Neural cell (in vitro differentiated cells): ENCODE measurements at regions not wholly inside any gene's neighbourhood (a gene's known extent, or its start where the extent isn't known, plus 50 kb on each side); places are given as distances from the start of the nearest gene placed in this dataset.

Source experiments
- H2AFZ ChIP-seq: fragments of 200-600, 300-800 bp; sonication (generic), shearing (Covaris generic); 2 replicates; pipeline ENCODE4 v1.6.0; 2014; ENCODE audit warnings: low read depth, mild to moderate bottlenecking, antibody characterized with exemption, low read length, moderate library complexity
- H3F3A ChIP-seq: fragments of 200-600 bp; shearing (Covaris generic); 2 replicates; pipeline ENCODE4 v1.6.1; 2016; ENCODE audit warnings: mild to moderate bottlenecking, moderate library complexity, mixed read lengths, antibody characterized with exemption, low read length; ENCODE audit not compliant: insufficient read depth, poor library complexity, severe bottlenecking
- H3K27ac ChIP-seq: fragments of 200-600, 300-800 bp; sonication (generic), shearing (Covaris generic); 2 replicates; pipeline ENCODE4 v1.5.1; 2014; ENCODE audit warnings: mild to moderate bottlenecking, low read length, moderate library complexity
- H3K27me3 ChIP-seq: fragments of 300-800, 200-600 bp; sonication (generic), shearing (Covaris generic); 2 replicates; pipeline ENCODE4 v1.6.0; 2014; ENCODE audit warnings: mild to moderate bottlenecking, low read depth, low read length, moderate library complexity; ENCODE audit not compliant: insufficient read depth
- H3K36me3 ChIP-seq: fragments of 300-800, 200-600 bp; sonication (generic), shearing (Covaris generic); 2 replicates; pipeline ENCODE4 v1.5.1; 2014; ENCODE audit warnings: mild to moderate bottlenecking, antibody characterized with exemption, low read length, moderate library complexity; ENCODE audit not compliant: insufficient read depth
- H3K4me2 ChIP-seq: fragments of 300-800, 200-600 bp; sonication (generic), shearing (Covaris generic); 2 replicates; pipeline ENCODE4 v1.6.0; 2014; ENCODE audit warnings: mild to moderate bottlenecking, low read length
- H3K4me3 ChIP-seq: fragments of 300-800, 200-600 bp; sonication (generic), shearing (Covaris generic); 2 replicates; pipeline ENCODE4 v1.5.1; 2014; ENCODE audit warnings: mild to moderate bottlenecking, low read length, moderate library complexity
- H3K79me2 ChIP-seq: fragments of 200-600 bp; shearing (Covaris generic); replicated peaks from 2 replicates; pipeline ENCODE4 v1.6.0; 2014; ENCODE audit warnings: mild to moderate bottlenecking, low read length, moderate library complexity; ENCODE audit not compliant: insufficient read depth
- H3K9ac ChIP-seq: fragments of 300-800, 200-600 bp; sonication (generic), shearing (Covaris generic); 2 replicates; pipeline ENCODE4 v1.6.1; 2016; ENCODE audit warnings: mild to moderate bottlenecking, low read length, mixed read lengths
- H3K9me2 ChIP-seq: fragments of 200-600 bp; shearing (Covaris generic); 2 replicates; pipeline ENCODE4 v1.6.1; 2016; ENCODE audit warnings: mild to moderate bottlenecking, low read length, mixed read lengths; ENCODE audit not compliant: insufficient read depth
- H3K9me3 ChIP-seq: fragments of 200-600, 300-800 bp; sonication (generic), shearing (Covaris generic); 2 replicates; pipeline ENCODE4 v1.6.1; 2016; ENCODE audit warnings: mild to moderate bottlenecking, mixed run types, low read length, moderate library complexity, mixed read lengths
- H4K20me1 ChIP-seq: fragments of 200-600 bp; shearing (Covaris generic); 2 replicates; pipeline ENCODE4 v1.6.1; 2016; ENCODE audit warnings: mild to moderate bottlenecking, mixed run types; ENCODE audit not compliant: insufficient read depth
- EP300 ChIP-seq: fragments of 450-650 bp; conservative IDR thresholded peaks from 2 replicates; pipeline ENCODE4 v1.6.1; 2014; ENCODE audit warnings: antibody characterized with exemption, mild to moderate bottlenecking, moderate library complexity; ENCODE audit not compliant: poor library complexity, severe bottlenecking
- EZH2 ChIP-seq: fragments of 200-600, 300-800 bp; shearing (Covaris generic), sonication (generic); IDR thresholded peaks from 2 replicates; pipeline ENCODE4 v1.6.1; 2014; ENCODE audit warnings: antibody characterized with exemption, low read length, borderline replicate concordance, mild to moderate bottlenecking; ENCODE audit not compliant: insufficient read depth, poor library complexity, severe bottlenecking
- MXI1 ChIP-seq: fragments of 450-650 bp; conservative IDR thresholded peaks from 2 replicates; pipeline ENCODE4 v1.6.1; 2014; ENCODE audit warnings: antibody characterized with exemption, mild to moderate bottlenecking; ENCODE audit not compliant: poor library complexity, severe bottlenecking
- POLR2AphosphoS5 ChIP-seq: IDR thresholded peaks from 2 replicates; pipeline ENCODE4 v1.6.1; 2012
- RAD21 ChIP-seq: fragments of 450-650 bp; conservative IDR thresholded peaks from 2 replicates; pipeline ENCODE4 v1.6.1; 2014; ENCODE audit warnings: antibody characterized with exemption, mild to moderate bottlenecking, moderate library complexity
- SMC3 ChIP-seq: fragments of 450-650 bp; conservative IDR thresholded peaks from 2 replicates; pipeline ENCODE4 v1.6.1; 2014; ENCODE audit warnings: antibody characterized with exemption, mild to moderate bottlenecking, moderate library complexity; ENCODE audit not compliant: poor library complexity
- TAF1 ChIP-seq: IDR thresholded peaks from 2 replicates; pipeline ENCODE4 v1.6.1; 2012; ENCODE audit warnings: low read depth
- TF ChIP-seq, protein P1 (sequence below): fragments of 450-650 bp; IDR thresholded peaks from 2 replicates; pipeline ENCODE4 v1.5.1; 2014; ENCODE audit warnings: antibody characterized with exemption, mild to moderate bottlenecking, moderate library complexity; ENCODE audit not compliant: poor library complexity, severe bottlenecking
- TF ChIP-seq, protein P2 (sequence below): IDR thresholded peaks from 2 replicates; pipeline ENCODE4 v1.6.1; 2012; ENCODE audit warnings: borderline replicate concordance

DNA sequence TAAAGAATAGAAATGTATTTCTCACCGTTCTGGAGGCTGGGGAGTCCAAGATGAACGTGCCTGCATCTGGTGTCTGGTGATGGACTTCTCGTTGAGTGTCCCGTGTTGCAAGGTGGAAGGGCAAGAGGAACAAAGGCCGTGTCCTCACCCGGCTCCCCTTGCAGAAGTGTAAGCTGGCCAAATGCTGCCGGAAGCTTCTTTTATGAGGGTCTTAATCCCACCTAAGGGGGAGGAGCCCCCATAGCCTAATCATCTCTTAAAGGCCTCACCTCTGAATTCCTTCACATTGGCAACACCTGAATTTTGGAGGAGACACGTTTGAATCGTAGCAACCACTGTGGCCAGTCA, 99.1 kb upstream of the DAP start:
- H3K79me2 ChIP-seq: no peaks in the 10 kb centered on the region
- H3F3A ChIP-seq: no peaks in the 10 kb centered on the region
- no peaks in the 10 kb centered on the region for H3K9me2 ChIP-seq
- no peak overlapping the region for H3K4me3 ChIP-seq
- no peak overlapping the region for H2AFZ ChIP-seq
- H4K20me1 ChIP-seq: no peaks in the 10 kb centered on the region
- H3K9me3 ChIP-seq: no peaks in the 10 kb centered on the region
- no peaks in the 10 kb centered on the region for H3K36me3 ChIP-seq
- TF ChIP-seq MXI1 (no peak), TAF1 (no peak), EZH2 (no peak), EP300 (no peak), SMC3 (no peak), POLR2AphosphoS5 (no peak), RAD21 (no peak)
- TF ChIP-seq, protein P1, sequence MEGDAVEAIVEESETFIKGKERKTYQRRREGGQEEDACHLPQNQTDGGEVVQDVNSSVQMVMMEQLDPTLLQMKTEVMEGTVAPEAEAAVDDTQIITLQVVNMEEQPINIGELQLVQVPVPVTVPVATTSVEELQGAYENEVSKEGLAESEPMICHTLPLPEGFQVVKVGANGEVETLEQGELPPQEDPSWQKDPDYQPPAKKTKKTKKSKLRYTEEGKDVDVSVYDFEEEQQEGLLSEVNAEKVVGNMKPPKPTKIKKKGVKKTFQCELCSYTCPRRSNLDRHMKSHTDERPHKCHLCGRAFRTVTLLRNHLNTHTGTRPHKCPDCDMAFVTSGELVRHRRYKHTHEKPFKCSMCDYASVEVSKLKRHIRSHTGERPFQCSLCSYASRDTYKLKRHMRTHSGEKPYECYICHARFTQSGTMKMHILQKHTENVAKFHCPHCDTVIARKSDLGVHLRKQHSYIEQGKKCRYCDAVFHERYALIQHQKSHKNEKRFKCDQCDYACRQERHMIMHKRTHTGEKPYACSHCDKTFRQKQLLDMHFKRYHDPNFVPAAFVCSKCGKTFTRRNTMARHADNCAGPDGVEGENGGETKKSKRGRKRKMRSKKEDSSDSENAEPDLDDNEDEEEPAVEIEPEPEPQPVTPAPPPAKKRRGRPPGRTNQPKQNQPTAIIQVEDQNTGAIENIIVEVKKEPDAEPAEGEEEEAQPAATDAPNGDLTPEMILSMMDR: no peak
- TF ChIP-seq, protein P2, sequence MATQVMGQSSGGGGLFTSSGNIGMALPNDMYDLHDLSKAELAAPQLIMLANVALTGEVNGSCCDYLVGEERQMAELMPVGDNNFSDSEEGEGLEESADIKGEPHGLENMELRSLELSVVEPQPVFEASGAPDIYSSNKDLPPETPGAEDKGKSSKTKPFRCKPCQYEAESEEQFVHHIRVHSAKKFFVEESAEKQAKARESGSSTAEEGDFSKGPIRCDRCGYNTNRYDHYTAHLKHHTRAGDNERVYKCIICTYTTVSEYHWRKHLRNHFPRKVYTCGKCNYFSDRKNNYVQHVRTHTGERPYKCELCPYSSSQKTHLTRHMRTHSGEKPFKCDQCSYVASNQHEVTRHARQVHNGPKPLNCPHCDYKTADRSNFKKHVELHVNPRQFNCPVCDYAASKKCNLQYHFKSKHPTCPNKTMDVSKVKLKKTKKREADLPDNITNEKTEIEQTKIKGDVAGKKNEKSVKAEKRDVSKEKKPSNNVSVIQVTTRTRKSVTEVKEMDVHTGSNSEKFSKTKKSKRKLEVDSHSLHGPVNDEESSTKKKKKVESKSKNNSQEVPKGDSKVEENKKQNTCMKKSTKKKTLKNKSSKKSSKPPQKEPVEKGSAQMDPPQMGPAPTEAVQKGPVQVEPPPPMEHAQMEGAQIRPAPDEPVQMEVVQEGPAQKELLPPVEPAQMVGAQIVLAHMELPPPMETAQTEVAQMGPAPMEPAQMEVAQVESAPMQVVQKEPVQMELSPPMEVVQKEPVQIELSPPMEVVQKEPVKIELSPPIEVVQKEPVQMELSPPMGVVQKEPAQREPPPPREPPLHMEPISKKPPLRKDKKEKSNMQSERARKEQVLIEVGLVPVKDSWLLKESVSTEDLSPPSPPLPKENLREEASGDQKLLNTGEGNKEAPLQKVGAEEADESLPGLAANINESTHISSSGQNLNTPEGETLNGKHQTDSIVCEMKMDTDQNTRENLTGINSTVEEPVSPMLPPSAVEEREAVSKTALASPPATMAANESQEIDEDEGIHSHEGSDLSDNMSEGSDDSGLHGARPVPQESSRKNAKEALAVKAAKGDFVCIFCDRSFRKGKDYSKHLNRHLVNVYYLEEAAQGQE: no peak
- H3K4me2 ChIP-seq: no peak overlapping the region
- H3K27me3 ChIP-seq: no peaks in the 10 kb centered on the region
- H3K27ac ChIP-seq: no peak overlapping the region
- no peak overlapping the region for H3K9ac ChIP-seq

DNA sequence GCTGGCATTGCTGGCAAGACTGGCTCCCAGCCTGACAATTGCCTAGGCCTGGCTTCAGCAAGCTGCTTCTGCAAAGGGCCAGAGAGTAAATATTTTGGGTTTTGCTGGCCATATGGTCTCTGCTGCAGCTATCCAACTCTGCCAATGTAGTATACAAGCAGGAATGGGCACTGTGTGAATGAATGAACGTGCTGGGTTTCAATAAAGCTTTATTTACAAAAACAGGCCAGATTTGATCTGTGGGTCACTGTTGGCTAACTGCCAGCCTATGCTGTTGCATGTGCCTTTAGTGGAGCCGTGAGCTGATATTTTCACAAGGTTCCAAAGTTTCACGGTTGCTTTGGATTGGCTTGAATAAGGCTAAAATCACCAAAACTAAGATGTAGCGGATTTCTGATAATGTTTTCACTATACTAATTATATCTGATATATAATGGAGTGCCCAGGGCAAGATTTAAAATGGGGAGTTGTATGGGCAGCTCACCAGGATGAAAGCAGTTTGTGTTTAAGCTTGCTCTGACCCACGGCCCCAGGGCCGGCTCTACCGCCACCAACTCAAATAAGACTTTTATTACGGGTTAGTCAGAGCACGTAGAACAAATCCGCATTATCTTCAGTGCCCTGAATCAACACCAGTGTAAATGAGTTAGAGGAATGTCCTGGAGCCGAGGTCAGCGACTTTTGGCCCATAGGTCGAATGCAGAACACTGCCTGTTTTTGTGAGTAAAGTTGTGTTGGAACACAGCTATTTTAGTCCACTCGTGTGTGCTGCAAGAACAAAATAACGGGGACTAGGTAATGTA, 98.6 kb upstream of the DAP start:
- H3K9me2 ChIP-seq: no peaks in the 10 kb centered on the region
- H3K4me2 ChIP-seq: no peak overlapping the region
- no peaks in the 10 kb centered on the region for H3K79me2 ChIP-seq
- no peak overlapping the region for H3K4me3 ChIP-seq
- H3K27me3 ChIP-seq: no peaks in the 10 kb centered on the region
- H3K36me3 ChIP-seq: no peaks in the 10 kb centered on the region
- no peaks in the 10 kb centered on the region for H3F3A ChIP-seq
- no peak overlapping the region for H3K27ac ChIP-seq
- H3K9ac ChIP-seq: no peak overlapping the region
- H2AFZ ChIP-seq: no peak overlapping the region
- no peaks in the 10 kb centered on the region for H3K9me3 ChIP-seq
- no peaks in the 10 kb centered on the region for H4K20me1 ChIP-seq
- TF ChIP-seq SMC3: no peak
- no peak for TF ChIP-seq MXI1
- no peak for TF ChIP-seq RAD21
- no peak for TF ChIP-seq EZH2
- TF ChIP-seq TAF1: no peak
- TF ChIP-seq, protein P2: no peak
- TF ChIP-seq, protein P1: no peak
- no peak for TF ChIP-seq EP300
- TF ChIP-seq POLR2AphosphoS5: no peak
